ENCODE measurements at regions not wholly inside any gene's neighbourhood (a gene's known extent, or its start where the extent isn't known, plus 50 kb on each side); places are given as distances from the start of the nearest gene placed in this dataset.

GRCh38 chr4:130542953-130543352, 1447.0 kb downstream of the C4orf33 start:
- no peak for DNase-seq

DNA sequence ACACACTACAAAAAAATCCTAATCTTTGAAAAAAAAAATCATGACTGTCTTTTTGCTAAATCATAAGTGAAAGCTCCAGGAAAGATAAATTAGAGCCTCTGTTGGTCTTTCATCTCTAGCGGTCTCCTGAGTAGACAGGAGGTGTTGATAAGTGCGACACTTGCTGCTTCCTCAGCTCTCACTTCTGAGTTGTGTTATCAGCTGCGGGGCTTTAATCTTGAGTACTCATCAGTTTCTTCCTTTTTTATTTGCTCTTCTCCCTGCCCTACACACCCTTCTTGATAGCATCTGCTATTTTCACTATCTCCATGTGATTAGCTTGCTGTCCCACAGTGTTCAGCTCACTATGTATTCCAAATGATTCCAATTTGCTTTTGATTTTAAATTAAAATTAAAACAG, 1449.2 kb downstream of the C4orf33 start:
- DNase-seq, result no peak

DNA sequence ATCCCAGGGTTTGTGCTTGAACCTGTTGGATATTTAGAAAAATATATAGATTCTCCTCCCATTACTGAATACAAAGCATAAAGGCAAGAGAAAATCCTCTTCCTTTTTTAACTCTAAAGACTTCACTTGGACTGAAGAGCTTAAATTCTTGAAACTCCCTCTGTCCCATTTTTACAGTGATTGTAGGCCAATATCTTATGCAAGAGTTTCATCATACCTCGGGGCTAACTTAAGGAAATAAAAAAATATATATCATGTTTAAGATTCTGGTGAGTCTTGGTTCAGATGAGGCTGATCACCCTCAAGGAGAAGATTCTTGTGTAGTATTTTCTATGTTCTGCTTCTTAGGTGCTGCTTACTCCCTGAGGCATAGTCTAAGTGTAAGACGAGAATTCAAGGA, 1449.6 kb downstream of the C4orf33 start:
- DNase-seq, result no peak

GRCh38 chr4:130559268-130559667, 1463.3 kb downstream of the C4orf33 start:
- DNase-seq, result no peak

DNA sequence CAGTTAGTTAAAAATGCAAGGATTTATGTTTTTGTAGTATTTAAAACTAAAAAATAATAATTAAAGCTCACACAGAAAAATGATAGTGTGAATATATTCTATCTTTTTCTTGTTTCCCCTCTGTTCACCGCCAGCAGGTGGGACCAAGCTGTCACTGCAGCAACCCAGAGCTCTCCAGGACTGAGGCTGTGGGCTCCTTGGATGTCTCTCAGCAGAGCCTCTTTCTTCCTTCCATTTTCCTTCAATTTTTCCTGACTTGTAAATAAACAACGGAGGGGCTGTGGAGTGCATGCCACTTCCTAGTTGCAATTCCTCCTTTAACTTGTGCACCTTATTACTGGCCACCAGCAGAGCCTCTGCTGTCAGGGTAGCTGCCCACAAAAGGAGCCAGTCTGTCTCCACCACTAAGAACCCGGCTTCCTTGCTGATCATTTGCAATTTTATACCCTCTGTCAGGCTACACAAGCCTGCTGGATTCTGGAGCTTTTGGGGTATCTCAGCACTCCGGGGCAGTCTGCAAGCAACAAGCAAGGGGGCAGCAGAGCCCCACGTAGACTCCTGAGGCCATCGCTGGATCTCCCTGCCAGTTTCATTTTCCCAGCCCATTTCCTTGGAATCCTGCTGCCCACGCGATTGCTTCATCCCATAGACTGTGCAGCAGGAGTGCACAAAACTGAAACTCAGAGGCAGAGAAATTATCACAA, 1467.4 kb downstream of the C4orf33 start:
- DNase-seq, result no peak

- DNase-seq, result no peak
Observed at GRCh38 chr4:130563889-130564418, 1468.0 kb downstream of the C4orf33 start.

DNA sequence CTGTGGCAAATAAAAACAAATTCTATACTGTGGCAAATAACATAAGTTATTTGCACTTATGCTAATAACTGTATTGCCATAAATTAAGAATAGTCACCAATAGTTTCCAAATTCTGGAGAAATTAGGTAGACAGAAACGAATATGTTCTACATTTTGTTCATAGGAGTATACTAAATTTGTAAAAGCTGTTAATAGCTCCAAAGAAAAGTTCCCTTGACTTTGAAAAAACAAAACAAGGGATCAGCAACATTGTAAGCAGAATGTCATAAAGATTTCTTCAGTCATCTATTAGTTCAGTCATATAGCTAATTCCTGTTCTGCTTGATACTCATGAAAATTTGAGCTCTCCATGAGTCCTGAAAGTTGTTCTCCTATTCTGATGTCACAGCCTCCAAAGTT, 1472.8 kb downstream of the C4orf33 start:
- DNase-seq, result no peak

DNA sequence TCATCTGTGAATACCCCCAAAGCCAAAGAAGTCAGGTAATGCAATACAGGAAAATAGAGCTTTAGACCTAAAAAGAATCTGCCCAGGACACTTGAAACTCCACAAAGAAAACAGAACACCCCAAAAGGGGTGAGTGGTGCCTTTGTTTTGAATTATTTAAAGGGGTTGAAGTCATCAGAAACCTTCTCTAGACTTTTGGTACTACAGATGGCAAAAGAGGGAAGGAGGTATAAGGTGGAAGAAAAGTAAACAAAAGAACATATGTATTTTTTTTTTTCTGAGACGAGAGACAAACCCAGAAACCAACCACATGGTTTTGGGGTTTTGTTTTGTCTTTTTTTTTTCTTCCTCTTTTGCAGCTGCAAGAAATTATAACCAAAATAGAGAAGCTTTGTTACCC, 1477.8 kb downstream of the C4orf33 start:
- no peak for DNase-seq

DNA sequence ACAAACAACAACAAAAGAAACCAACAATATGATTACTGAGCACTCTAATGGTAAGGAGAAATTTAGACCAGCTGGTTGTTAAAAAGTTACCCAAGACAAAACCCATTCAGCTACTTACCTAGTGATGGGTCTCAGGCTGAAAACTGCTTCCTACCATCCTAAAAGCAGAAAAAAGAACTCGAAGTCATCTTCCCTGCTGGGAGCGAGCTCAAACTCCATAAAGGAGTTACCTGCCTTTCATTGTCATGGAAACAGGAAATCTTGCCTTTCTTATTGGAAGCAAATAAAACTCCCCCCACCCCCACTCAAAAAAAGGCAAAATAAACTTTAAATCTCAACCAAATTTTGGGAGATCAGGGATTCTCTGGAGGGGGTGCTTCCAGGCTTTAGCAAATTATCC, 1478.3 kb downstream of the C4orf33 start:
- no peak for DNase-seq

GRCh38 chr4:130576218-130576617, 1480.3 kb downstream of the C4orf33 start:
- no peak for DNase-seq

GRCh38 chr4:130591091-130591490, 1495.1 kb downstream of the C4orf33 start:
- DNase-seq, result no peak

DNA sequence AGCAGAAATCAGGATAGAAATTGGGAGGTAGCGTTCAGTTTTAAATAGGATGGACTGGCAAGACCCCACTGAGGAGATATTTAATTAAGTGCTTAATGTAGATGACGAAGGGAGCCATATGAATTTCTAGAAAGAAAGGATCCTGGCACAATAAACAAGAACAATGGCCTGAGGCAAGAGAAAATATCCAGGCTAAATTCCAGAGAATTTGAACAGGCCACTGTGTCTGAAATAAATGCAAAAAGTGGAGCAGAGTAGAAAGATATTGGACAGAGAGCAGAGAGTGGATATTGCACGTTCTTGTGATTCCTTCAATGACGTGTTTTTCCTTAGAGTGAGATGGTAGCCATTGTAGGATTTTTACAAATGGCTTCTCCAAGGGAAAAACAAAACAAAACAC, 1504.8 kb downstream of the C4orf33 start:
- no peak for DNase-seq

GRCh38 chr4:130603043-130603442, 1507.1 kb downstream of the C4orf33 start:
- DNase-seq, result no peak

- no peak for DNase-seq
Observed at GRCh38 chr4:130608121-130608520, 1512.2 kb downstream of the C4orf33 start.

- no peak for DNase-seq
Observed at GRCh38 chr4:130628531-130628930, 1532.6 kb downstream of the C4orf33 start.

GRCh38 chr4:130632731-130633604, 1537.0 kb downstream of the C4orf33 start:
- DNase-seq, result no peak

GRCh38 chr4:130636486-130636885, 1540.5 kb downstream of the C4orf33 start:
- DNase-seq, result no peak

DNA sequence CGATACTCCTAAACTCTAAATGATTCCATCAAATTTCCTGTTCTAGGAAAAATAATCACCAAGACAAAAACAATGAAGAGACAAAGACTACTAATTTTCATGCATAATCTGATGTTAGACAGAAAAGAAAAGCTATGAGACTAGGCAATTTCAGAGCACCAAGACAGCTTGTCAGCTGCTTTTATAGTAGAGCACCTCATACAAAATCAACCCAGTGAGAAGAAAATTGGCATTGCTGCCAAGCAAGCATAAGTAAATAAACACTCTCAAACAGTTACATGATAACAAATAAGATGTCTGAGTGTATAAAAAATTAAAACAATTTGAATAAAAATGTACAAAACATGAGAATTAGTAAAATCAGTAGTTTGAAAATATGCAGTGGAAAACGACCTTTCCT, 1544.6 kb downstream of the C4orf33 start:
- DNase-seq, result no peak

DNA sequence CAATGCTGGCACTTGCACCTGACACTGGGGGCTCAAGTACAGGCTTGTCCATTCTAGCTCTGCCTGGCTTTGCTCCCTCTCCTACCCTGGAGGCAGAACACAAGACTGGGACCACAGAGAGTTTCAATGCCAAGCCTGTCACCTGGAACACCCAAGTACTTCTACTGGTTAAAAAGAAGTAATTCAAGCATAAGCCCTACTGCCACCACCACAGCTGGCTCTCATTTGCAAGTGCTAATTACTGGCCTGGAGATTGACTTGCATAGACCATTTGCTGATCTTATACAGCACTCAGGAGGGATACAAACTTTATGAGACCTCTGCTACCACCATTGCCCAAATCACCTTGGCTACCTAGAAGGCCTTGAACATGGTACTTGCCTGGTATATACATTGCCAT, 1550.9 kb downstream of the C4orf33 start:
- DNase-seq, result no peak

DNA sequence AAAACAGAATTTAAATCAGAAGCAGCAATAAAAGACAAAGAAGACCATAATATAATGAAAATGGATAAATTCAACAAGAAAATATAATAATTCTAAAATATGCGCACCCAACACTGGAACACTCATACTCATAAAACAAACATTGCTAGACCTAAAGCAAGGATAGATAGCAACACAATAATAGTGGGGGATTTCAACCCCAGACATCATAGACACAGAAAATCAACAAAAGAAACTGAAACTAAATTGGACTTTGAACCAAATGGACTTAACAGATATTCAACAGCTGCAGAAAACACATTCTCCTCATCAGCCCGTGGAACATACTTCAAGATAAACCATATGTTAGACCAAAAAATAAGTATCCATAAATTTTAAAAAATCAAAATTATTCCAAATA, 1552.6 kb downstream of the C4orf33 start:
- DNase-seq, result no peak

- DNase-seq, result no peak
Observed at GRCh38 chr4:130653842-130654241, 1557.9 kb downstream of the C4orf33 start.

GRCh38 chr4:130659320-130659719, 1563.4 kb downstream of the C4orf33 start:
- DNase-seq, result no peak

DNA sequence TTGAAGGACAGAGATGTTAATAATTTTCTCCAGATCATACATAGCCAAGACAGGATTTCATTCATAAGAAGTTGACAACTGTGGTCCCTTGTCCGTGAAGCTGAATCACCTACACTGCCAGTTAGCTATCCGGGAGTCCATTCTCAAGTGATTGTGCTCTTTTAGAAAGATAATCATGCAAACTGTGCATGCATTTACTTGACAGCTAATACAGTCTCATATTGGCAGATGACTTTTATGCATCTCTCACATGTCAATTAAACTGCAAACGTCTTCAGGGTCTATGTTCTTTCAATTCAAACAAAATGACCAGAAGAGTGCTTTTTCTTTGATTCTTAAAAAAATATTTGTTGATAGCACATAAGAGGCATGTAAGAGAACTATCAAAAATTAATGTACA, 1572.9 kb downstream of the C4orf33 start:
- no peak for DNase-seq

GRCh38 chr4:130675266-130675665, 1579.3 kb downstream of the C4orf33 start:
- no peak for DNase-seq

Data from suppressor macrophage (primary cell).